GM19467 (cell line): ENCODE measurements at regions not wholly inside any gene's neighbourhood (a gene's known extent, or its start where the extent isn't known, plus 50 kb on each side); places are given as distances from the start of the nearest gene placed in this dataset.
"Not testable (repeated sequence)": the region's sequence is repeated elsewhere in the genome, so short reads cannot be mapped to it uniquely, and the experiment has no call there.

ENCODE experiments used
- ATAC-seq: cut with Tn5 transposase; IDR thresholded peaks from one replicate; pipeline ENCODE4 v1.9.1; 2021; ENCODE audit warnings: mild to moderate bottlenecking, moderate library complexity; ENCODE audit not compliant: unreplicated experiment

GRCh38 chrX:22758807-22759481, 240.8 kb upstream of the DDX53 start:
- peak; percentile 51 for ATAC-seq

DNA sequence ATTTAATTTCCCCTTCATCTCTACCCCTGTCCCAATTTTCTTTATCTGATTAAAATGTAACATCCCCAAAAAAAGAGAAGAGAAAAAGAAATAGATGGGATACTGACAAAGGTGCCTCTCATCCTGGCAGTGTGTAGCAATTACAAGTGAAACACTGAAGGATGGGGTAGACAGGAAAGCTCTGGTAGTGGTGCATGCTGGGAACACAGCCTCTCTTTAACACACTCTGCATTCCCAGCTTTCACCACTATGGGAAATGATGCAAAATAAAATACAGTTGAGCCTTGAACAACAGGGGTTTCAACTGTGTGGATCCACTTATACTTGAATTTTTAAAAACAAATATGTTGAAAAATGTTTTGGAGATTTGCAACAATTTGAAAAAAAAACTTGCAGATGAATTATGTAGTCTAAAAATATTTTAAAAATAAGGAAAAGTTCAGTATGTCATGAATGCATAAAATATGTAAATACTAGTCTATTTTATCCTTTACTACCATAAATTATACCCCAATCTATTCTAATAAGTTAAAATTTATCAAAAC, 239.2 kb upstream of the DDX53 start:
- no peak for ATAC-seq

GRCh38 chrX:22788221-22788620, 211.5 kb upstream of the DDX53 start:
- ATAC-seq: no peak

- ATAC-seq: no peak
These were observed 204.1 kb upstream of the DDX53 start for GRCh38 chrX:22795671-22796070.

DNA sequence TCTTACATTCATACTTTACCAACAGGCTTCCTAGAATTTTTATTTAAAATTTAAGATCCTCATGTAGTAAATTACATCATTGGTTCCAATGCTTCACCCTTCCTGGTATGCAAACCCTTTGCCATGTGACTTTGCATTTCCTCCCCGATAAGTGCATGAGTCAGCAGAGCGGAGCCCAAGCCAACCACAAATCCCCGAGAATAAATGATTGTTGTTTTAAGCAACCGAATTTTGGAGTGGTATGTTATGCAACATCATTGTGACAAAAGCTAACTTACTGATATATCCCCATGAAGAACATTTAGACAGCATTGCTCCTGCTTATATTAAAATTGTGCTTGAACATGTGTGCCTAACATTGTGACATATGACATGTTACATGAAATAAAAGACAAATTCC, 199.4 kb upstream of the DDX53 start:
- ATAC-seq: no peak

- ATAC-seq: no peak
These were observed 199.0 kb upstream of the DDX53 start for GRCh38 chrX:22800806-22801205.

- ATAC-seq: no peak
These were observed 196.4 kb upstream of the DDX53 start for GRCh38 chrX:22803353-22803752.

DNA sequence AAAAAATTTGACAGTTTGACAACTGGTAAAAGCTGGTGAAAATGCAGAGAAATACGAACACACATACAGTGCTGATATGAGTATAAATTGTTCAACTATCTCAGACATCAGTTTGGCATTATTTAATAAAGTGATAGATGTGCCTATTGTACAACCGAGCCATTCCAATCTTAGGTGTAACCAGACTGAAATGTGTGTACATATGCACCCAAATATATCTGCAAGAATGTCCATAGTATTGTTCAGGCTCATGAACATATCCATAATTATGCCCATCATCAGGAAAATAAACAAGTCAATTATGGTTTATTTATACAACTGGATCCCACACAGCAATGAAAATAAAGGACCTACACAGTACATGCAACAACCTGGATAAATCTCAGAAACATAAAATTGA, 188.9 kb upstream of the DDX53 start:
- ATAC-seq: no peak

GRCh38 chrX:22818061-22818460, 181.7 kb upstream of the DDX53 start:
- ATAC-seq: no peak

- no peak for ATAC-seq
These were observed 144.1 kb upstream of the DDX53 start for GRCh38 chrX:22855693-22856092.

GRCh38 chrX:22859642-22860041, 140.1 kb upstream of the DDX53 start:
- ATAC-seq: no peak

GRCh38 chrX:22866801-22867200, 133.0 kb upstream of the DDX53 start:
- not testable (repeated sequence) for ATAC-seq

DNA sequence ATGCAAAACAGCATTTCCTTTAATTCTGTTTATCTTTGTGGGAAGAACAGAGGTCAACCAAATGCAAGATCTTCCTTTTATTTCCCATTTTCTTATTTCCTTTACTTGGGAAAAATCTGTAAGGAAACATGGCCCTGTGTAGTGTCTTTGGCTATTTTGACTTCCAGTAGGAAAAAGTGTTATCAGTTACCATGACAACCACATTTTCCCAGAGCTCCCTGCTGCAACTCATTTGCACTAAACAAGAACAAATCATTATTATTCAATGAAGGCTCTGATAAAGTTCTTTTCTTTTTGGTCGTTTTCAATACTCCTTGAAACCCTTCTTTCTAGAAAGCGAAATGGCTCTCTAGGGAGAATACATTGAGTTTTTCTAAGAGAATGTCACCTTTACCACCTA, 117.2 kb upstream of the DDX53 start:
- ATAC-seq: no peak

- ATAC-seq: no peak
These were observed 109.9 kb upstream of the DDX53 start for GRCh38 chrX:22889819-22890218.

GRCh38 chrX:22912616-22913015, 87.1 kb upstream of the DDX53 start:
- ATAC-seq: no peak

- ATAC-seq: no peak
These were observed 76.8 kb upstream of the DDX53 start for GRCh38 chrX:22922961-22923360.

DNA sequence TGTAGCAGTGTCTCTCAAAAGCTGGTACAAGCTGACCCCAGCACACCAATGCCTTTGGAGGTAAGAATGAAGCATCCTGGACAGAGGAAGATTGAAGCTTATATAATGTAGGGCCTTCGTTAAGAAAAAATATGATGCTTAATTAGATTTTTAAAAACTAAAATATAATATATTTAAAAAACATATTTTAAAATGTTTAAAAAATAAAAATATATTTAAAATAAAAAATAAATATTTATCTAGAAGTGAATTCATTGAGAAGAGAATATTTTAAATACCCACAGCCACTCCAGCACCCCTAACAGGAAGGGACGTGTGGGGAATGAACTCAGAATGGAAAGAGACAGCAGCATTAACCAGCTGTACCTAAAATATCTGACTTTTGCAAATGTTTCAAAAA, 65.1 kb upstream of the DDX53 start:
- no peak for ATAC-seq

DNA sequence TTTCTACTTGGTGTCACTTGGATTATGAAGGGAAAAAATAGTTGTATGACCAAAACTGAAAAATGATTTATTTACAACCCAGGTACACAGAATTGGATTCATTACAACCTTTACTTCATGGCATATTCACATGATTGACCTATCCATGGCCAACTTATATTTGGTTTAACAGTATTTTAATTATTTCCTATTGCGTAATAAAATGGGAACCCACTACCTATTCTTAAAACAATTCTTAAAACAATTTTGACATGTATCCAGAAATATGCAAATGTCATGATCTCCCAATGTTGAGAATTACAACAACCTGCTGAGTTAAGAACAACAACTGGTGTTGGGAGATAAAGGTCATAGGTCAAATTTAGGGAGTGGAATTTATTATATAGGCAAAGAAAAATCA, 54.8 kb upstream of the DDX53 start:
- ATAC-seq: no peak
